ENCODE measurements at regions not wholly inside any gene's neighbourhood (a gene's known extent, or its start where the extent isn't known, plus 50 kb on each side); places are given as distances from the start of the nearest gene placed in this dataset.

DNA sequence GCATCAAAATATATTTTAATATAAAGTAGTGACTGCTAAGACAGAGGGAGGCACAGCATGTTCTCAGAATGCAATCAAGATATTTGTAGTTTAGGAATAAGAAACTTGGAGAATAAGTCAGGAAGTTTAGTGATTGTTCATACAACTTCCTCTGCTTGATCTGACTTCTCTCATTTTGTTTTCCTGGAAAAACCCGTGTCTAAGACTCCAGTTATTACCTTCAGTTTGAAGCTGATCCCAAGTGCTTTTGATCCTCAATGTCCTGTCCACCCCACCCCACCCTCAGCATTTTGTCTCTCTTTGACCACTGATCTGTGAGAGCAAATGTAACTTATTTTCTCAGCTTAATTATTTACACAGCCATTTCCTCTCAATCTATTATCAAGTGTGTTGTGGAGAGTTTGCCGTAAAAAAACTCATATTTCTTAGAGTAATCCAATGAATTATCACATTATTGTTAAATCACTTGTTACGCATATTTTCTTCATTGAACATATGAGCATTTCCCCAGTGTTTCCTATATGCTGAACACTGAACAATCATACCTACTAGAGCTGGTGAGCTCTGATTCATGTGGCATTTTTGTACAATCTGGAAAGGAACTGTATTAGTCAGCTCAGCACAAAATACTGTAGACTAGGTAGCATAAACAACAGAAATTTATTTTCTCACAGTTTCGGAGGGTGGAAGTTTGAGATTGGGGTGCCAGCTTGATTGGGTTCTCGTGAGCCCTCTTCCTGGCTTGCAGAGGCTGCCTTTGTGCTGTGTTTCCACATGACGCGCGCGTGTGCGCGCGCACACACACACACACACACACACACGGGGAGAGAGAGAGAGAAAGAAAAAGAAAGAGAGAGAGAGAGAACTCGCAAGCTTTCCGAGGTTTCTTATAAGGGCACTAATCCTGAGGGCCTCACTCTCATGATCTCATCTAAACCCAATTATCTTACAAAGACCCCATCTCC is 65.5 kb upstream of the DPYD start:
- DNase-seq (ENCODE audit: low read depth in 2 of 2): no peak

DNA sequence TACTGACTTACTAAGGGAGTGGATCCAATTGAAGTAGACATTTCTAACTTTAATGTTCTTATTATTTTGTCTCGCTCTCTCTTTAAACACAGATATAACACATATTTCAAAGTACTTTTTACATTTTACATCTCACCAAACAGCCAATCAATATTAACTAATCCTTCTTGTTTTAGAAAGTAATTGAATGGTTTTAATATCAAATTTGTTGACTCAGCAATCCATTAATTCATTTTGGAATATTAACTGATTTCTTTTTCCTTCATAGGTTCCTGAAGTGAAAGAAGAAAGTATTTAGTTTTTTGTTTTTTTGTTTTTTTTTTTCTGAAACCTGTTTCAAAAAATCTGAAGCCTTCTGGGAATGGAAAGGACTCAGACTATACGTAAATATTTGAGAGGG is 62.3 kb upstream of the DPYD start:
- DNase-seq (ENCODE audit: low read depth in 2 of 2): no peak

DNA sequence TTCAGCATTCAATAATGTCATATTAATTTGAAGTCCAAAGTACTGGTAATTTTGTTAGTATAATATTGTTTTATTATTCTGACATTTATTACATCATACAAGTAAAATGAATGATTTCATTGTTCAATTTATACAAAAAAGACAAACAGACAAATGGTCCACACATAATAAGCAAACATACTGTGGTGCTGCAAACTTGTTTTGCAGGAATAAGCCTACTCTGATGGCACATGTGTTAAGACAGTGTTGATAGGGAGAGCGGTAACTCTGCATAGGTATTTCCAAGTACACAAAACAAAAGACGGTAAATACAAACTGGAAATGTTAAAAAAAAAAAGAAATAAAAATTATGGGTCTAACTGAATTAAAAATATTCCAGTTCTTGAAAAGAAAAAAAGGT is 59.7 kb upstream of the DPYD start:
- no peak for DNase-seq (ENCODE audit: low read depth in 2 of 2)

DNA sequence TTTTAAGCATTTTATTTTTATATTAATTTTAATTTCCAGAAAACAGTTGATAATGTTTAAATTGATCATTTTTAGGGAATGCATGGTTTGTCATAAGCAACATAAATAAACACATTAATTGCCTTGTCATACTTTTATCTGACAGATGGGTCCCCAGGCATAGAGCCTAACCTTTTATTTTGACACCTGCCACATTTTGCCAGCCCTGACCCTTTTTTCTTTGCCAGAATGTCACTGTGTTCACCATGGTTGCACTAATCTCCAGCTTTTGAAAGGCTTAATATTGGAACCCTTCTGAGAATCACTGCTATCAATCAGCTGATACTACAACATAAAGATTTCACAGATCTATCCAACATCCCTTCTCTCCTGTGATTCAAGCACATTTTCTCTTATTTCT is 56.0 kb upstream of the DPYD start:
- no peak for DNase-seq (ENCODE audit: low read depth in 2 of 2)

All from stimulated activated CD8-positive, alpha-beta memory T cell treated with anti-CD3 and anti-CD28 coated beads, Interleukin-7, amount 100 ng/mL, for 1 hour (primary cell).